Neuronal stem cell (in vitro differentiated cells): ENCODE measurements at regions not wholly inside any gene's neighbourhood (a gene's known extent, or its start where the extent isn't known, plus 50 kb on each side); places are given as distances from the start of the nearest gene placed in this dataset.

Source experiments
- DNase-seq: peaks from one replicate; pipeline ENCODE4 v3.0.0-alpha.2; 2013; ENCODE audit warnings: low spot score
- H2AFZ ChIP-seq: one replicate; pipeline ENCODE4 v1.6.1; 2013; ENCODE audit warnings: mild to moderate bottlenecking, low read length, inconsistent platforms
- H2AK5ac ChIP-seq: 2 replicates; pipeline ENCODE4 v1.6.1; 2013; ENCODE audit warnings: low read depth, mild to moderate bottlenecking, inconsistent platforms, low read length, moderate library complexity, mixed read lengths
- H2BK120ac ChIP-seq: 2 replicates; pipeline ENCODE4 v1.6.1; 2013; ENCODE audit warnings: low read depth, mild to moderate bottlenecking, inconsistent platforms, low read length, moderate library complexity, mixed read lengths
- H2BK12ac ChIP-seq: one replicate; pipeline ENCODE4 v1.6.1; 2013; ENCODE audit warnings: low read length, inconsistent platforms
- H2BK15ac ChIP-seq: 2 replicates; pipeline ENCODE4 v1.6.1; 2013; ENCODE audit warnings: mild to moderate bottlenecking, low read length, inconsistent platforms, mixed read lengths
- H2BK5ac ChIP-seq: one replicate; pipeline ENCODE4 v1.6.1; 2013; ENCODE audit warnings: inconsistent platforms, mild to moderate bottlenecking, low read length, moderate library complexity
- H3K14ac ChIP-seq: one replicate; pipeline ENCODE4 v1.6.1; 2013; ENCODE audit warnings: low read length, inconsistent platforms
- H3K18ac ChIP-seq: 2 replicates; pipeline ENCODE4 v1.6.1; 2013; ENCODE audit warnings: low read length, inconsistent platforms
- H3K23ac ChIP-seq: 2 replicates; pipeline ENCODE4 v1.6.1; 2013; ENCODE audit warnings: low read depth, mild to moderate bottlenecking, mixed read lengths, low read length, inconsistent platforms; ENCODE audit not compliant: poor library complexity
- H3K27ac ChIP-seq: replicated peaks from 3 replicates; pipeline ENCODE4 v1.5.1; 2013; ENCODE audit warnings: low read length, inconsistent platforms
- H3K27me3 ChIP-seq, 3 experiments: 2 replicates each; pipeline ENCODE4 v1.6.1; 2013; ENCODE audit warnings: low read length in 3 of 3, mild to moderate bottlenecking in 2 of 3, inconsistent platforms in 1 of 3, low read depth in 1 of 3, mixed read lengths in 1 of 3, moderate library complexity in 1 of 3; ENCODE audit not compliant: control insufficient read depth in 3 of 3, insufficient read depth in 3 of 3
- H3K36me3 ChIP-seq, 2 donors: replicated peaks in 1 of 2; 2 replicates each; pipeline ENCODE4 v1.6.1; 2013; ENCODE audit warnings: low read length in 2 of 2; ENCODE audit not compliant: control insufficient read depth in 2 of 2, insufficient read depth in 2 of 2
- H3K4ac ChIP-seq: 2 replicates; pipeline ENCODE4 v1.6.1; 2013; ENCODE audit warnings: inconsistent platforms, mild to moderate bottlenecking, low read length, moderate library complexity
- H3K4me1 ChIP-seq, 2 donors: 1 replicate in 1 of 2; 2 replicates in 1 of 2; pipeline ENCODE4 v1.6.1; 2013; ENCODE audit warnings: low read length in 2 of 2, low read depth in 1 of 2; ENCODE audit not compliant: control insufficient read depth in 2 of 2, insufficient read depth in 1 of 2
- H3K4me2 ChIP-seq: one replicate; pipeline ENCODE4 v1.6.1; 2013; ENCODE audit warnings: mild to moderate bottlenecking, low read length, inconsistent platforms; ENCODE audit not compliant: insufficient read depth, poor library complexity, severe bottlenecking
- H3K4me3 ChIP-seq, 2 donors: 2 replicates each; pipeline ENCODE4 v1.5.1; 2013; ENCODE audit warnings: low read length in 2 of 2, mild to moderate bottlenecking in 2 of 2, inconsistent platforms in 1 of 2, moderate library complexity in 1 of 2
- H3K79me1 ChIP-seq: one replicate; pipeline ENCODE4 v1.6.1; 2013; ENCODE audit warnings: low read depth, mild to moderate bottlenecking, inconsistent platforms, low read length, moderate library complexity
- H3K9ac ChIP-seq: one replicate; pipeline ENCODE4 v1.6.1; 2013; ENCODE audit warnings: mild to moderate bottlenecking, low read depth, low read length, inconsistent platforms; ENCODE audit not compliant: poor library complexity
- H3K9me3 ChIP-seq, 2 donors: replicated peaks in 1 of 2; 2 replicates each; pipeline versions ENCODE3 to v1.6.1; 2013; ENCODE audit warnings: low read length in 2 of 2, mild to moderate bottlenecking in 2 of 2, inconsistent platforms in 1 of 2, low read depth in 1 of 2, mixed read lengths in 1 of 2, moderate library complexity in 1 of 2; ENCODE audit not compliant: control insufficient read depth in 2 of 2, insufficient read depth in 1 of 2
- H4K8ac ChIP-seq: one replicate; pipeline ENCODE4 v1.6.1; 2013; ENCODE audit warnings: low read depth, mild to moderate bottlenecking, inconsistent platforms, low read length, moderate library complexity
- H4K91ac ChIP-seq: one replicate; pipeline ENCODE4 v1.6.1; 2013; ENCODE audit warnings: low read length, low read depth, mild to moderate bottlenecking, inconsistent platforms; ENCODE audit not compliant: poor library complexity
- WGBS, 2 donors: extraction: QIAGEN DNeasy Blood & Tissue Kit; methylation state at CpG; one replicate each; pipeline ENCODE4 v1.1.7; 2013; ENCODE audit warnings: missing lambda C conversion rate in 2 of 2, mixed read lengths in 1 of 2; ENCODE audit not compliant: insufficient read length in 2 of 2, insufficient replicate concordance in 1 of 2; ENCODE audit errors: extremely low coverage in 2 of 2; 5-methylcytosine and 5-hydroxymethylcytosine counted together

DNA sequence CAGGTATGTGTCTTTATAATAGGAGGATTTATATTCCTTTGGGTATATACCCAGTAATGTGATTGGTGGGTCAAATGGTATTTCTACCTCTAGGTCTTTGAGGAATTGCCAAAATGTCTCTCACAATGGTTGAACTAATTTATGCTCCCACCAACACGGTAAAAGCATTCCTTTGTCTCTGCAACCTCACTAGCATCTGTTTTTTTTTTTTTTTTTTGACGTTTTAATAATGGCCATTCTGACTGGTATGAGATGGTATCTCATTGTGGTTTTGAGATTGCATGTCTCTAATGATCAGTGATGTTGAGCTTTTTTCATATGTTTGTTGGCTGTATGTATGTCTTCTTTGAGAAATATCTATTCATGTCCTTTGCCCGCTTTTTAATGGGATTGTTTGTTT is 144.9 kb upstream of the RGS17 start:
- Histone ChIP-seq H4K91ac (no peak overlapping the region), H2BK5ac (no peak overlapping the region), H3K27me3 (no peaks in the 10 kb centered on the region), H2AFZ (no peak overlapping the region), H2BK12ac (no peak overlapping the region), H3K79me1 (no peaks in the 10 kb centered on the region), H3K23ac (no peak overlapping the region), H3K27ac (no peak overlapping the region), H3K18ac (no peak overlapping the region), H3K9me3 (no peaks in the 10 kb centered on the region), H2BK15ac (no peak overlapping the region), H3K14ac (no peak overlapping the region), H3K4me2 (no peak overlapping the region), H2BK120ac (no peak overlapping the region), H3K4me3 (no peak overlapping the region), H3K9ac (no peak overlapping the region), H2AK5ac (no peak overlapping the region), H3K4me1 (no peaks in the 10 kb centered on the region), H4K8ac (no peak overlapping the region), H3K36me3 (no peaks in the 10 kb centered on the region), H3K4ac (no peak overlapping the region)
- WGBS, 2 donors: no CpG with 5 or more reads among the region's 3 CpGs
- DNase-seq: no peak

DNA sequence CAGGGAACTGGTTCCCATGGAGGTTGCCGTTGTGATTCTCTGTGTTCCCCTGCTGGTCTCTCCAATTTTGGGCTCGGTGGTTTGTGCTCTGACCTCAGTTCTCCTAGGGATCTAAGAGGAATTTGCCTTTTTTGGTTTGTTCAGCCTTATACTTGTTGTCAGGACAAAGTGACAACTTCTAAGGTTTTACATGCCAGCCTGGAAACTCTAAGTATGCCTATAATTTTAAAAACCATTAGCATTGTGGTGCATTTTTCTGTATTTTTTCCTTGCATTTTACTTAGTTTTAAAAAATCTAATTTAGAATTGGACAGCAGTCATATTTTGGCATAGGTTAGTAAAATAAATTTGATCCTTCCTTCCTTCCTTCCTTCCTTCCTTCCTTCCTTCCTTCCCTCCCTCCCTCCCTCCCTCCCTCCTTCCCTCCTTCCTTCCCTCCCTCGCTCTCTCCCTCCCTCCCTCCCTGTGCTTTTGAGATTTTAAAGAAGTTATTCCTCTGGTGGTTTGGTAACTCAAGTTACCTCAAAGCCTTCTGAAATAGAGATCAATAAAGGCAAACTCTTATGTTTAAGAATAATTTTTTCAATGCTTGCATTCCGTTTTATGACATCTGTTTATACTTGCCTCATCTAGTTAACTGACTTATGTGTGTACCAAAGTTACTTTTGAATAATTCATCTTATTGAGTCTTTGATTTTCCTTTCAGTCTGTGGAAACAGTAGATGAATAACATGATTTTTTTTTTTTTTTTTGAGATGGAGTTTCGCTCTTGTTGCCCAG is 141.3 kb upstream of the RGS17 start:
- DNase-seq: no peak
- H2BK12ac ChIP-seq: no peak overlapping the region
- H3K18ac ChIP-seq: no peak overlapping the region
- no CpG with 5 or more reads among the region's 5 CpGs for WGBS, 2 donors
- H2AK5ac ChIP-seq: no peak overlapping the region
- no peak overlapping the region for H3K27ac ChIP-seq
- H2AFZ ChIP-seq: no peak overlapping the region
- no peaks in the 10 kb centered on the region for H3K27me3 ChIP-seq
- H4K8ac ChIP-seq: no peak overlapping the region
- no peaks in the 10 kb centered on the region for H3K79me1 ChIP-seq
- no peak overlapping the region for H3K4me3 ChIP-seq
- H2BK15ac ChIP-seq: no peak overlapping the region
- H4K91ac ChIP-seq: no peak overlapping the region
- no peak overlapping the region for H3K14ac ChIP-seq
- no peak overlapping the region for H3K4ac ChIP-seq
- no peak overlapping the region for H3K9ac ChIP-seq
- no peaks in the 10 kb centered on the region for H3K4me1 ChIP-seq
- no peak overlapping the region for H3K23ac ChIP-seq
- H3K36me3 ChIP-seq: no peaks in the 10 kb centered on the region
- H3K4me2 ChIP-seq: no peak overlapping the region
- no peak overlapping the region for H2BK5ac ChIP-seq
- no peak overlapping the region for H2BK120ac ChIP-seq
- no peaks in the 10 kb centered on the region for H3K9me3 ChIP-seq

DNA sequence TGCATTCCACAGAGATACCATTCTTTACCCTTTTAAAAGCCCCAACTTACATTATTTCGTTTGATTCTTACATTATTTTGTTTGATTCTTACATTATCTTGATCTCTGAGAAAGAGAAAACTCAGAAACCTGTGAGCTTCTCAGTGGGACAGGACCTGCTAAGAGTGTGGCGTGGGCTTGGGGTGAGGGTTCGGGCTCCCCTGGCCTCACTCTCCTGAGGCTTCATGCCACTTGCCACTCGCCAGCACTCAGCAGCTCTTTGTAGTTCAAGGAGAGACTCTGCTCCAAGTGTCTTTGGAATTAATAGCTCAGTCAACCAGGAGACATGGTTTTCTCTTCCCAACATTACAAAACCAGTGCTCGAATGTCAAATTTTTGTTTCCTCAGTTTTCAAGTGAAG is 132.4 kb upstream of the RGS17 start:
- H2BK120ac ChIP-seq: no peak overlapping the region
- H3K27ac ChIP-seq: no peak overlapping the region

DNA sequence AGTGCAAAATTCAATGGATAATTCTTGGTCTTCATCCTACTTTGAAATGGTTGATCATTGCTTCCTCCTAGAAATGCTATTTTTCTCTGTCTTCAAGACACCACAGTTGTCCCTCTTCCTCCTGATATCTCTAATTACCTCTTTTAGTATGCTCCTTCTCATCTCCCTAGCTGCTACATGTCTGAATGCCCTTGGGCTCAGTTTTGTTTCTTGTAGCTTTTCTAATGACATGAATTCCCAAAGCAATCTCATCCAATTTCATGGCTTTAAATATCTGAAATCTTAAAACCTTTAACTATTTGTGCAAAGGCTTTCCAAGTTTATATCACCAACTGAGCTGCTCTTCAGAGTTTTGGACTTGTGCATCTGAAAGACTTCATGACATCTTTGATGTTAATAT is 120.2 kb upstream of the RGS17 start:
- Histone ChIP-seq H3K36me3 (no peaks in the 10 kb centered on the region), H3K4me1 (no peaks in the 10 kb centered on the region), H2BK12ac (no peak overlapping the region), H3K27me3 (no peaks in the 10 kb centered on the region), H2BK5ac (no peak overlapping the region), H4K91ac (no peak overlapping the region), H2BK15ac (no peak overlapping the region), H3K27ac (no peak overlapping the region), H3K14ac (no peak overlapping the region), H3K4ac (no peak overlapping the region), H4K8ac (no peak overlapping the region), H3K23ac (no peak overlapping the region), H3K18ac (no peak overlapping the region), H2BK120ac (no peak overlapping the region), H3K9me3 (no peaks in the 10 kb centered on the region), H3K4me2 (no peak overlapping the region), H2AK5ac (no peak overlapping the region), H3K79me1 (no peaks in the 10 kb centered on the region), H3K4me3 (no peak overlapping the region), H2AFZ (no peak overlapping the region), H3K9ac (no peak overlapping the region)
- DNase-seq: no peak

More for the DNA sequence above, 132.4 kb upstream of the RGS17 start:
- H2BK15ac ChIP-seq: no peak overlapping the region
- DNase-seq: no peak
- H3K14ac ChIP-seq: no peak overlapping the region
- H3K4ac ChIP-seq: no peak overlapping the region
- H3K27me3 ChIP-seq: no peaks in the 10 kb centered on the region
- H4K8ac ChIP-seq: no peak overlapping the region
- no peaks in the 10 kb centered on the region for H3K79me1 ChIP-seq
- no CpG with 5 or more reads among the region's 5 CpGs for WGBS, 2 donors
- no peak overlapping the region for H3K4me3 ChIP-seq
- no peak overlapping the region for H2BK12ac ChIP-seq
- no peak overlapping the region for H2AFZ ChIP-seq
- H3K9ac ChIP-seq: no peak overlapping the region
- no peak overlapping the region for H2BK5ac ChIP-seq
- no peaks in the 10 kb centered on the region for H3K9me3 ChIP-seq
- H3K18ac ChIP-seq: no peak overlapping the region
- H3K4me1 ChIP-seq: no peaks in the 10 kb centered on the region
- H3K4me2 ChIP-seq: no peak overlapping the region
- H4K91ac ChIP-seq: no peak overlapping the region
- H2AK5ac ChIP-seq: no peak overlapping the region
- H3K36me3 ChIP-seq: no peaks in the 10 kb centered on the region
- no peak overlapping the region for H3K23ac ChIP-seq
